SK-N-MC (cell line): ENCODE measurements at regions not wholly inside any gene's neighbourhood (a gene's known extent, or its start where the extent isn't known, plus 50 kb on each side); places are given as distances from the start of the nearest gene placed in this dataset.

Experiments
- EZH2 ChIP-seq: fragments of 200-600 bp; sonication (generic); IDR thresholded peaks from one replicate; pipeline ENCODE4 v1.6.1; 2017; ENCODE audit warnings: antibody characterized with exemption
- FOXP2 ChIP-seq: optimal IDR thresholded peaks from 2 replicates; pipeline ENCODE3; 2011; ENCODE audit warnings: mild to moderate bottlenecking, moderate library complexity; ENCODE audit not compliant: insufficient read depth; ENCODE audit errors: extremely low read length, control extremely low read depth
- POLR2AphosphoS5 ChIP-seq: IDR thresholded peaks from 2 replicates; pipeline ENCODE4 v1.6.1; 2012; ENCODE audit warnings: mild to moderate bottlenecking, low read depth, low read length, borderline replicate concordance

DNA sequence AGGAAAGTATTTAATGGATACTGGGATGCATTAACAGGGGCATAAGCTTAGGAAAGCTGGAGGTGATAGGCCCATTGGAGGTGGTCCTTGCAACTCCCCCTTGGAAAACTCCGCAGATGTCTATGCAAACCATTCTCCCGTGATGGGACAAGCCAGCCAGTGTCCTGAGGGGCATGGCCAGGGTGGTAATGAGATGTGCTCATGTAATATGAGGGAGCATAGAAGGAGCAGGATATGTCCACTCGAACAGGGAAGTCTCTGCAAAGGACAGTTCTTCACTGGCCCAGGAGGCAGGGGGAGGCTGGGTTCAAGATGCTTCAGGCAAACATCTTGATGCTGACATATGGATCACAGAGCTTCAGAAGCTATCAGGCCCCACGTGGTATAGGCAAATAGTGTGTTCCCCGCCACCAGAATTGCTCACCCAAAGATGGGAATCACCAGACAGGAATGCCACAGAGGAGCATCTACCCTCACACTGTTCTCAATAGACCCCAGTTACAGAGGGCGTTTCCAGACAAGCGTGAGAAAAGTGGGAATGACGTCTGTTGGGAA lies 201.6 kb upstream of the CDH4 start:
- TF ChIP-seq EZH2 (no peak), POLR2AphosphoS5 (no peak), FOXP2 (no peak)
